ENCODE measurements at regions not wholly inside any gene's neighbourhood (a gene's known extent, or its start where the extent isn't known, plus 50 kb on each side); places are given as distances from the start of the nearest gene placed in this dataset.

DNA sequence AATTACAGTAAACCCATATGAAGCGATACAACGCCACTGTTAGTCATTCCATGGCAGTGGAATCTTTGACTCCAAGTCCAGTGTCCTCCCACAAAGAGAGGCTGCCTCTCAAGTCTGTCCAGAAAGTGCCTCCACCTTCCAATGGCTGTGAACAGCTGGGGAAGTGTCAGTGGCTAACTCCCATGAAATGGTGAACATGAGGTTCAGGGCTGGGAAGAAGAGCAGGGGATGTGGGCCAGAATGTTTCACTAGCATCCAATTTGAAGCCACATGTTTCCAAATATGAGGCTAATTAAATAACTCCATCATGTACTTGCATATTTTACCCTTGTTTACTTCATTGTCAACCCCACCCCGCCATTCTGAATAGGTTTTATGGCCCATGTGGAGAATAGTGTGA is 53.1 kb upstream of the CHST15 start:
- DNase-seq (ENCODE audit: low spot score) = no peak

- DNase-seq (ENCODE audit: low spot score) = no peak
These were observed 51.9 kb upstream of the CHST15 start for GRCh38 chr10:124145109-124145870.

- no peak for DNase-seq (ENCODE audit: low spot score)
These were observed 51.1 kb upstream of the CHST15 start for GRCh38 chr10:124144536-124144935.

DNA sequence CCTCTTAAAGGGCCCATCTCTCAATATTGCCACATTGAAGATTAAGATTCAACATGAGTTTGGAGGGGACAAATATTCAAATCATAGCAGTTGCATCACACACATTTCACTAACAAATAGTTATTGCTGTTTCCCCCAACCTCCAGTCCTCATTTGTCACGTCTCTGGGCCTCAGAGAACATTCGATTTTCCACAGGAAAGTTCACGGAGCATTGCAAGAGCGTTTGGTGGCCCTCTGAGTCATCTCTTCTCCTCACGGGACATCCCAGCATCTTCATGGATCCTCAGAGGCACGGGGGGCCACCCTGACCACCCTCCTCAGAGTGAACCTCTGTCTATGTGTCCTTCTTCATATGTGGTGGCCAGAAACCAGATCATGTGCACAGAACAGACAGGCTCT is 50.3 kb upstream of the CHST15 start:
- no peak for DNase-seq (ENCODE audit: low spot score)
